Transverse colon (tissue), 4 donors: ENCODE measurements at regions not wholly inside any gene's neighbourhood (a gene's known extent, or its start where the extent isn't known, plus 50 kb on each side); places are given as distances from the start of the nearest gene placed in this dataset.

Experiments used
- DNase-seq: peaks from one replicate; pipeline ENCODE4 v3.0.0-alpha.2; 2019
- H3K27ac ChIP-seq, 4 donors: fragments of 200-600 bp; sonication (generic); 2 replicates each; pipeline ENCODE4 v1.5.1; 2016 to 2018; ENCODE audit warnings: inconsistent platforms in 4 of 4
- H3K27me3 ChIP-seq: fragments of 200-600 bp; sonication (generic); 2 replicates; pipeline ENCODE4 v1.5.1; 2017; ENCODE audit warnings: inconsistent platforms
- H3K36me3 ChIP-seq, 4 donors: fragments of 200-600 bp; sonication (generic); 2 replicates each; pipeline ENCODE4 v1.5.1; 2017 to 2019; ENCODE audit warnings: inconsistent platforms in 4 of 4
- H3K4me1 ChIP-seq, 4 donors: fragments of 200-600 bp; sonication (generic); 2 replicates each; pipeline ENCODE4 v1.5.1; 2017 to 2020; ENCODE audit warnings: inconsistent platforms in 4 of 4
- H3K4me3 ChIP-seq, 4 donors: fragments of 200-600 bp; sonication (generic); 1 replicate in 1 of 4; 2 replicates in 3 of 4; pipeline versions ENCODE4 v1.5.1 to v1.6.1; 2017 to 2019; ENCODE audit warnings: inconsistent platforms in 4 of 4
- H3K9me3 ChIP-seq, 2 donors: fragments of 200-600 bp; sonication (generic); 2 replicates each; pipeline ENCODE4 v1.5.1; 2017 to 2019; ENCODE audit warnings: inconsistent platforms in 2 of 2
- EP300 ChIP-seq: sonication (generic); formaldehyde crosslinking; IDR thresholded peaks from one replicate; pipeline ENCODE4 v1.6.1; 2017; ENCODE audit warnings: antibody characterized with exemption, low read depth
- POLR2A ChIP-seq: fragments of 450-650 bp; IDR thresholded peaks from one replicate; pipeline ENCODE4 v1.6.1; 2016; ENCODE audit warnings: antibody characterized with exemption, mild to moderate bottlenecking, moderate library complexity
- POLR2AphosphoS5 ChIP-seq, 3 donors: sonication (generic); formaldehyde crosslinking; IDR thresholded peaks; one replicate each; pipeline ENCODE4 v1.6.1; 2016; ENCODE audit warnings: antibody characterized with exemption in 3 of 3
- WGBS, 2 donors: methylation state at CpG; one replicate each; pipeline ENCODE4 v1.1.5; 2018; ENCODE audit warnings: low coverage in 1 of 2; 5-methylcytosine and 5-hydroxymethylcytosine counted together
- in situ Hi-C, 4 donors: fragments of 200-750 bp; cut with MboI; loops; one replicate each; pipeline versions ENCODE4 v1.15.0 to v1.15.1; 2017; ENCODE audit warnings: low sequenced_read_pairs in 3 of 4, low pct_ligation_motif_present in 1 of 4, low pct_unique_long_range_greater_than_20kb in 1 of 4
- intact Hi-C: fragments of 100-400 bp; cut with DNase I; formaldehyde crosslinking; loops from one replicate; pipeline ENCODE4 v1.15.1; 2023; ENCODE audit warnings: low total_unique reads
- TF ChIP-seq, protein P1 (sequence below), 5 experiments: fragments of 200-600 bp in 3 of 5; fragments of 450-650 bp in 2 of 5; sonication (generic) in 3 of 5; IDR thresholded peaks; 1 replicate in 2 of 5; 2 replicates in 3 of 5; pipeline ENCODE4 v1.5.1; 2016 to 2017; ENCODE audit warnings: antibody characterized with exemption in 5 of 5, inconsistent platforms in 3 of 5, mild to moderate bottlenecking in 2 of 5, moderate library complexity in 1 of 5

GRCh38 chr13:105151639-105152038 lies 1383.8 kb downstream of the EFNB2 start:
- Histone ChIP-seq H3K36me3 (no peaks in the 10 kb centered on the region), H3K4me3 (no peak overlapping the region), H3K27me3 (no peaks in the 10 kb centered on the region), H3K27ac (no peak overlapping the region), H3K4me1 (no peaks in the 10 kb centered on the region), H3K9me3 (no peaks in the 10 kb centered on the region)
- 80 to 90% methylated on average over 3 of the region's 3 CpGs for WGBS, 2 donors
- in situ Hi-C loops (no loop called here), intact Hi-C loops (no loop called here)
- TF ChIP-seq, protein P1, sequence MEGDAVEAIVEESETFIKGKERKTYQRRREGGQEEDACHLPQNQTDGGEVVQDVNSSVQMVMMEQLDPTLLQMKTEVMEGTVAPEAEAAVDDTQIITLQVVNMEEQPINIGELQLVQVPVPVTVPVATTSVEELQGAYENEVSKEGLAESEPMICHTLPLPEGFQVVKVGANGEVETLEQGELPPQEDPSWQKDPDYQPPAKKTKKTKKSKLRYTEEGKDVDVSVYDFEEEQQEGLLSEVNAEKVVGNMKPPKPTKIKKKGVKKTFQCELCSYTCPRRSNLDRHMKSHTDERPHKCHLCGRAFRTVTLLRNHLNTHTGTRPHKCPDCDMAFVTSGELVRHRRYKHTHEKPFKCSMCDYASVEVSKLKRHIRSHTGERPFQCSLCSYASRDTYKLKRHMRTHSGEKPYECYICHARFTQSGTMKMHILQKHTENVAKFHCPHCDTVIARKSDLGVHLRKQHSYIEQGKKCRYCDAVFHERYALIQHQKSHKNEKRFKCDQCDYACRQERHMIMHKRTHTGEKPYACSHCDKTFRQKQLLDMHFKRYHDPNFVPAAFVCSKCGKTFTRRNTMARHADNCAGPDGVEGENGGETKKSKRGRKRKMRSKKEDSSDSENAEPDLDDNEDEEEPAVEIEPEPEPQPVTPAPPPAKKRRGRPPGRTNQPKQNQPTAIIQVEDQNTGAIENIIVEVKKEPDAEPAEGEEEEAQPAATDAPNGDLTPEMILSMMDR (IDR thresholded peaks at IDR 0.05), result no peak
- TF ChIP-seq EP300, result no peak
- TF ChIP-seq POLR2A, result no peak
- no peak for TF ChIP-seq POLR2AphosphoS5 (IDR thresholded peaks at IDR 0.05)
- no peak for DNase-seq

- no peaks in the 10 kb centered on the region for H3K9me3 ChIP-seq
- H3K4me3 ChIP-seq, result no peak overlapping the region
- TF ChIP-seq EP300, result no peak
- TF ChIP-seq, protein P1 (IDR thresholded peaks at IDR 0.05), result no peak
- no peak for TF ChIP-seq POLR2AphosphoS5 (IDR thresholded peaks at IDR 0.05)
- TF ChIP-seq POLR2A, result no peak
- DNase-seq, result no peak
- no peaks in the 10 kb centered on the region for H3K4me1 ChIP-seq
- no peak overlapping the region for H3K27ac ChIP-seq
- H3K27me3 ChIP-seq, result no peaks in the 10 kb centered on the region
- in situ Hi-C loops (no loop called here), intact Hi-C loops (no loop called here)
- H3K36me3 ChIP-seq, result no peaks in the 10 kb centered on the region
- WGBS, 2 donors, result 84 to 100% methylated on average over 2 to 4 of the region's 4 CpGs
These were observed 1388.0 kb downstream of the EFNB2 start for GRCh38 chr13:105147461-105147860.

DNA sequence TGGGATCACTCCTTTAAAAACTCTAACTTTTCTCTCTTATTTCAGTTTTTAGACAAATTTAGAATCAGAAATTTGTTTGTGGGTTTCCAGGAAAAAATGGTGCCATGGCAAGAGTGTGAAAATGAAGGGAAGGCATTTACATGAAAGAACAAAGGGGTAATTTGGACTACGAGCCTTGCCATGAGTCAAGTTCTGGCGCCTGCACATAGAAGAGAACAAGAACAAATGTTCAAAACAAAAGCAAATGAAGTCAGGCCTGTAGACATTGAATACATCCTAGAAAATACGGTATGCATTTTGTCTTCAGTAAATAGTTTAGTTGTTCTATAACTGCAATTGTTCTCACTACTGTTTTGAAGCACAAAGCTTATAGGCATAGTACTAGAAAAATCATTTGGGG lies 1390.5 kb downstream of the EFNB2 start:
- in situ Hi-C loops (no loop called here), intact Hi-C loops (no loop called here)
- Histone ChIP-seq H3K9me3 (no peaks in the 10 kb centered on the region), H3K36me3 (no peaks in the 10 kb centered on the region), H3K4me3 (no peak overlapping the region), H3K4me1 (no peaks in the 10 kb centered on the region), H3K27ac (no peak overlapping the region), H3K27me3 (no peaks in the 10 kb centered on the region)
- DNase-seq, result no peak
- TF ChIP-seq POLR2A (no peak), POLR2AphosphoS5 (IDR thresholded peaks at IDR 0.05) (no peak), EP300 (no peak)
- TF ChIP-seq, protein P1 (IDR thresholded peaks at IDR 0.05), result no peak
- WGBS, 2 donors, result 82 to 90% methylated on average over 3 of the region's 3 CpGs

DNA sequence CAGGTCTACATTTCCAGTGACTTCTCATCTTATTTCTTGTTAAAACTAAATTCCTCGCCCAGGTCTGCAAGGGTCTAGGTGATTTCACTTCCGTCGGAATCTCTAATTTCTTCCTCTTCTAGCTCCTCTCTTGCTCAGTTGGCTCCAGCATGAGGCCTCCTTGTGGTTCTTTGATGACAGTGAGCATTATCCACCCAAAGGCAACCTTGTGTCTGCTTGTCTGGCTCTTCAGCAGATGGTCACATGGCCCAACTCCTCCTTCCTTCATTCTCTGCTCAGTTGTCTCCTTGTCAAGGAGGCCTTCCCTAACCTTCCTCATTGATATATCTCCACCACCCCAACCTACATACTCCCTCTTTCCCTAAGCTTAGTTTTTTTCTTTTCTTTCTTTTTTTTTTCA lies 1391.4 kb downstream of the EFNB2 start:
- TF ChIP-seq POLR2A (no peak), EP300 (no peak), POLR2AphosphoS5 (IDR thresholded peaks at IDR 0.05) (no peak)
- TF ChIP-seq, protein P1 (IDR thresholded peaks at IDR 0.05), result no peak
- Histone ChIP-seq H3K4me1 (no peaks in the 10 kb centered on the region), H3K27ac (no peak overlapping the region), H3K36me3 (no peaks in the 10 kb centered on the region), H3K4me3 (no peak overlapping the region), H3K27me3 (no peaks in the 10 kb centered on the region), H3K9me3 (no peaks in the 10 kb centered on the region)
- 79 to 88% methylated on average over 3 of the region's 3 CpGs for WGBS, 2 donors
- intact Hi-C loops (no loop called here), in situ Hi-C loops (no loop called here)
- DNase-seq, result no peak
